Upper lobe of left lung (tissue), 6 donors: ENCODE measurements at regions not wholly inside any gene's neighbourhood (a gene's known extent, or its start where the extent isn't known, plus 50 kb on each side); places are given as distances from the start of the nearest gene placed in this dataset.

ENCODE experiments used
- ATAC-seq, 2 donors: fragments of 200-7000 bp; cut with Tn5 transposase; one replicate each; pipeline ENCODE4 v1.9.1; 2022; ENCODE audit warnings: mild to moderate bottlenecking in 2 of 2, moderate library complexity in 2 of 2; ENCODE audit not compliant: low FRiP score in 2 of 2
- DNase-seq, 2 donors: peaks; one replicate each; pipeline ENCODE4 v3.0.0-alpha.2; 2019 to 2020
- H3K27ac ChIP-seq, 4 donors: fragments of 200-600 bp; sonication (generic); one replicate each; pipeline ENCODE4 v1.5.1; 2016 to 2019
- H3K27me3 ChIP-seq, 4 donors: fragments of 200-600 bp; sonication (generic); one replicate each; pipeline ENCODE4 v1.5.1; 2017 to 2019
- H3K36me3 ChIP-seq, 4 donors: fragments of 200-600 bp; sonication (generic); one replicate each; pipeline ENCODE4 v1.5.1; 2016 to 2019
- H3K4me1 ChIP-seq, 4 donors: fragments of 200-600 bp; sonication (generic); one replicate each; pipeline ENCODE4 v1.5.1; 2018 to 2019
- H3K4me3 ChIP-seq, 4 donors: fragments of 200-600 bp; sonication (generic); one replicate each; pipeline ENCODE4 v1.5.1; 2017 to 2019; ENCODE audit warnings: mild to moderate bottlenecking in 2 of 4, moderate library complexity in 1 of 4
- H3K9me3 ChIP-seq, 4 donors: fragments of 200-600 bp; sonication (generic); one replicate each; pipeline ENCODE4 v1.5.1; 2018 to 2019
- EP300 ChIP-seq, 4 donors: sonication (generic); formaldehyde crosslinking; IDR thresholded peaks; one replicate each; pipeline ENCODE4 v1.5.1; 2017; ENCODE audit warnings: antibody characterized with exemption in 4 of 4, control low read depth in 2 of 4
- POLR2A ChIP-seq, 4 donors: fragments of 450-650 bp; IDR thresholded peaks; one replicate each; pipeline ENCODE4 v1.5.1; 2016 to 2017; ENCODE audit warnings: antibody characterized with exemption in 4 of 4, mild to moderate bottlenecking in 2 of 4
- POLR2AphosphoS5 ChIP-seq, 2 donors: sonication (generic); formaldehyde crosslinking; IDR thresholded peaks; one replicate each; pipeline ENCODE4 v1.5.1; 2017; ENCODE audit warnings: antibody characterized with exemption in 2 of 2
- WGBS, 2 donors: methylation state at CpG; one replicate each; pipeline ENCODE4 v1.1.5; 2017 to 2018; 5-methylcytosine and 5-hydroxymethylcytosine counted together
- TF ChIP-seq, protein P1 (sequence below), 6 experiments: fragments of 450-650 bp in 4 of 6; fragments of 200-600 bp in 2 of 6; sonication (generic) in 2 of 6; IDR thresholded peaks; one replicate each; pipeline ENCODE4 v1.5.1; 2016 to 2019; ENCODE audit warnings: antibody characterized with exemption in 6 of 6
- donor health status: DM: no; HTN: no; CAD: no; lungs with moderate emphysema.
- donor health status: DM: no; HTN: yes; CAD: no; lungs with severe emphysema.

DNA sequence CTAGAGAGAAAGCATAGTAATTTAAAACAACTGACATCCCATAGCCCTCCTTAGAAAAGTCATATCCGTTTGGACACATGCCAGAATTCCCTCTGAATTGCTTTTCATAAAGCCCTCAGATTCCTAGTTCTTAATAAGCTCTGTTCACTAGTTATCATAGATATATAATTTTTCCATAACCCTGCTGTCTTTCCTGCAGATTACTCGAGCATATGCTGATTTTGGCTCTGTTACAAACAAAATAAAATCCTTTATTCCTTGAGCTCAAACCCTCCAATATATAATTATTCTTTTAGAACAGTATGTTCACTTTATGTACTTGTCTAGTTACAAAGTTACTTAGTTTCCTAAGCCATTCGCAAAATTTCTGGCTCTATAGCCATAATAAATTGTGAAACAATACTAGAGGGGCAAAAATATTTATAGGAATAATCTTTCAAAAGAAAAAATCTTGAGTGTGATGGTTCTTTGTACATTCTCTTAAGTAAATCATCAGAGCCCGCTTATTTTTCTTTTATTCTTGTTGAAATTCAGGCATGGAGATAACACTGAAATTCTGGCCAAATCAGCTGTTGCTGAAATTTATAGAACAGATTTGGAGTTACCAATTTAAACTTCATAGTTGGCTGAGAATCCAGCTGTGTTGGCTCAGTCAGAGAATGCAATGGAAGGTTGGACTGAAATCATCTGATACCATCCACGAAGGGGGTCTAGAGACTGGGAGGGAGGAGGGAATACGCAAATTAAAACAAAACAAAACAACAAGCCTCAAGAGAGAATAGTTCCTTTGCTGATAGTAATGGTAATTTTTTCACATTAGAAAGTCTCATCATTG is 146.1 kb upstream of the TMEM196 start:
- Histone ChIP-seq H3K4me1 (no peaks in the 10 kb centered on the region), H3K27me3 (no peaks in the 10 kb centered on the region), H3K36me3 (no peaks in the 10 kb centered on the region), H3K4me3 (no peak overlapping the region), H3K9me3 (no peaks in the 10 kb centered on the region), H3K27ac (no peak overlapping the region)
- no peak for TF ChIP-seq POLR2A (IDR thresholded peaks at IDR 0.05)
- no peak for TF ChIP-seq EP300 (IDR thresholded peaks at IDR 0.05)
- no peak for TF ChIP-seq POLR2AphosphoS5 (IDR thresholded peaks at IDR 0.05)
- TF ChIP-seq, protein P1, sequence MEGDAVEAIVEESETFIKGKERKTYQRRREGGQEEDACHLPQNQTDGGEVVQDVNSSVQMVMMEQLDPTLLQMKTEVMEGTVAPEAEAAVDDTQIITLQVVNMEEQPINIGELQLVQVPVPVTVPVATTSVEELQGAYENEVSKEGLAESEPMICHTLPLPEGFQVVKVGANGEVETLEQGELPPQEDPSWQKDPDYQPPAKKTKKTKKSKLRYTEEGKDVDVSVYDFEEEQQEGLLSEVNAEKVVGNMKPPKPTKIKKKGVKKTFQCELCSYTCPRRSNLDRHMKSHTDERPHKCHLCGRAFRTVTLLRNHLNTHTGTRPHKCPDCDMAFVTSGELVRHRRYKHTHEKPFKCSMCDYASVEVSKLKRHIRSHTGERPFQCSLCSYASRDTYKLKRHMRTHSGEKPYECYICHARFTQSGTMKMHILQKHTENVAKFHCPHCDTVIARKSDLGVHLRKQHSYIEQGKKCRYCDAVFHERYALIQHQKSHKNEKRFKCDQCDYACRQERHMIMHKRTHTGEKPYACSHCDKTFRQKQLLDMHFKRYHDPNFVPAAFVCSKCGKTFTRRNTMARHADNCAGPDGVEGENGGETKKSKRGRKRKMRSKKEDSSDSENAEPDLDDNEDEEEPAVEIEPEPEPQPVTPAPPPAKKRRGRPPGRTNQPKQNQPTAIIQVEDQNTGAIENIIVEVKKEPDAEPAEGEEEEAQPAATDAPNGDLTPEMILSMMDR (IDR thresholded peaks at IDR 0.05) = no peak
- 49 to 63% methylated on average over 6 of the region's 6 CpGs for WGBS, 2 donors
- DNase-seq (no peak), ATAC-seq (no peak)

DNA sequence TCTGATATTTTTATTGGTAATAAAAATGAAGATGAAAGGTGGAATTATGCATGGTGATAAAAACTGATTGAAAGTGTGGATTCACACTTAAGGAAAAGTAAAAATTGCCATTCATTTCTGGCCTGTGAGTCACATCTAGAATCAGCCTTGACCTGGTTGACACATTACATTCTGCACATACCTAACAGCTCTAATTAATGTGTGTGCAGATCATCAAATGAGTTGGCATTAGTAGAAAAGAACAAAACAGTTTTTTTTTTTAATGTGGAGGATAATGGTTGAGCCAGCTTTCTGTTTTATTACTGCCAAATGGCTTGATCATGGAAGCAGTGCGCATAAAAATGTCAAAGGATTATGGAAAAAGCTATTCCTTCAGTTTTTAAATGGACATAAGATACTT is 142.6 kb upstream of the TMEM196 start:
- WGBS, 2 donors = 87 to 90% methylated on average over 1 of the region's 1 CpG
- H3K4me1 ChIP-seq = no peaks in the 10 kb centered on the region
- H3K27ac ChIP-seq = no peak overlapping the region
- TF ChIP-seq, protein P1 (IDR thresholded peaks at IDR 0.05) = no peak
- TF ChIP-seq POLR2AphosphoS5 (IDR thresholded peaks at IDR 0.05) = no peak
- TF ChIP-seq POLR2A (IDR thresholded peaks at IDR 0.05) = no peak
- no peak for TF ChIP-seq EP300 (IDR thresholded peaks at IDR 0.05)
- DNase-seq = no peak
- no peak overlapping the region for H3K4me3 ChIP-seq
- no peaks in the 10 kb centered on the region for H3K36me3 ChIP-seq
- no peak for ATAC-seq
- no peaks in the 10 kb centered on the region for H3K9me3 ChIP-seq
- no peaks in the 10 kb centered on the region for H3K27me3 ChIP-seq

DNA sequence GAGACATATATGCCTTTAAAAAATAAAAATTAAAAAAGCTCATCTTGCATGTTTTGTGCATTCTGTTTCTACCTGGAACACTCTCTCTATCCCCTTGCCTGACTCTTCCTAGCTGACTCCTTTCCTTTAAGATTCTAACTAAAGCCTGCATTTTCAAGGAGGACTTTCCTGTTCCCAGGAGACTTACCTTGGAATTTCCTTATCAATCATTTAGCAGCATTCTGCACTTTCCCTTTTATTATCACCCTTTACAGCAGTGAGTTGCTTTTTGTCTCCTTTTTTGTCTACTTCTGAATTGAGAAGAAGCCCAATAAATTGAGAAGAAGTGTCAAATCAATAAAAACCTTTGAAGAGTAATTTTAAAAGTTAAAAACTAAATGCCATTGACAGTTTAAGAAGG is 142.2 kb upstream of the TMEM196 start:
- ATAC-seq (no peak), DNase-seq (no peak)
- TF ChIP-seq POLR2AphosphoS5 (IDR thresholded peaks at IDR 0.05) = no peak
- no peak for TF ChIP-seq POLR2A (IDR thresholded peaks at IDR 0.05)
- TF ChIP-seq, protein P1 (IDR thresholded peaks at IDR 0.05) = no peak
- no peak for TF ChIP-seq EP300 (IDR thresholded peaks at IDR 0.05)
- H3K4me1 ChIP-seq = no peaks in the 10 kb centered on the region
- H3K36me3 ChIP-seq = no peaks in the 10 kb centered on the region
- H3K4me3 ChIP-seq = no peak overlapping the region
- H3K27ac ChIP-seq = no peak overlapping the region
- no peaks in the 10 kb centered on the region for H3K27me3 ChIP-seq
- no peaks in the 10 kb centered on the region for H3K9me3 ChIP-seq

DNA sequence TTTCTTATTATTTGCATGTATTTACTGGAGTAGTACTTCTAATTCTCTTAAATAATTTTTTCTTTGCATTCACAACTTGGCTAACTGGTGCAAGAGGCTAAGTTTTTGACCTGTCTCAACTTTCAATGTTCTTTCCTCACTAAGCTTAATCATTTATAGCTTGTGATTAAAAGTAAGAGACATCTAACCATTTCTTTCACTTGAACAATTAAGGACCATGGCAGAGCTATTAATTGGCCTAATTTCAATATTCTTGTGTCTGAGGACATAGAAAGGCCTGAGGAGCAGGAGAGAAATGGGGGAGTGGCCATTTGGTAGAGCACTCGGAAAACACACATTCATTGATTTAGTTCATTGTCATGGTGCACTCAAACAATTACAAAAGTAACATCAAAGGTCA is 141.4 kb upstream of the TMEM196 start:
- TF ChIP-seq, protein P1 (IDR thresholded peaks at IDR 0.05) = no peak
- TF ChIP-seq EP300 (IDR thresholded peaks at IDR 0.05) (no peak), POLR2A (IDR thresholded peaks at IDR 0.05) (no peak), POLR2AphosphoS5 (IDR thresholded peaks at IDR 0.05) (no peak)
- Histone ChIP-seq H3K27me3 (no peaks in the 10 kb centered on the region), H3K27ac (no peak overlapping the region), H3K4me3 (no peak overlapping the region), H3K9me3 (no peaks in the 10 kb centered on the region), H3K36me3 (no peaks in the 10 kb centered on the region), H3K4me1 (no peaks in the 10 kb centered on the region)
- no peak for DNase-seq
- ATAC-seq = no peak
- WGBS, 2 donors = 90 to 96% methylated on average over 1 of the region's 1 CpG

DNA sequence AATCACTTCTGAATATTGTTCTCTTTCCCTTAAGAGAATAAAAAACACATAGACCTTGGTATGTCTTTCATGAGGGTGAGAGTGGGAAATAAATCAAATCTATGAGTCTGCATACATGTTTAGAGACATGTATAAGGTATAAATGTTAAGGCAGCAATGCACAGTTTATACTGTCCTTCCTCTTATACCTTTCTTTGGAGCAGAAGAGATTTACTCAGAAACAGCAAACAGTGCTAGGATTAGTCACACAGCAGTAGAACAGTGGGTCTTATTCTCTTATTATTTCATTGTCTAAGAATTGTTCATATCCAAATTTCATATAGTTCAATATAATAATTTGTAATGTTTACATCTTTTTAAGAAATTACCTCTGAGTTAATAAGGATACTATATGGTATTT is 126.7 kb upstream of the TMEM196 start:
- Histone ChIP-seq H3K27ac (no peak overlapping the region), H3K9me3 (peaks cover 0 to 3% (median under 1%) of the 10 kb centered on the region in 4 donors), H3K36me3 (no peaks in the 10 kb centered on the region), H3K4me3 (no peak overlapping the region), H3K27me3 (no peaks in the 10 kb centered on the region), H3K4me1 (no peaks in the 10 kb centered on the region)
- TF ChIP-seq EP300 (IDR thresholded peaks at IDR 0.05) (no peak), POLR2AphosphoS5 (IDR thresholded peaks at IDR 0.05) (no peak), POLR2A (IDR thresholded peaks at IDR 0.05) (no peak)
- TF ChIP-seq, protein P1 (IDR thresholded peaks at IDR 0.05) = no peak
- DNase-seq = no peak
- ATAC-seq = no peak
